ENCODE measurements at regions not wholly inside any gene's neighbourhood (a gene's known extent, or its start where the extent isn't known, plus 50 kb on each side); places are given as distances from the start of the nearest gene placed in this dataset.

GRCh38 chr7:66741-67140 is 125.6 kb upstream of the FAM20C start:
- TF ChIP-seq HDAC2 (IDR thresholded peaks at IDR 0.05; ENCODE audit: borderline replicate concordance in 1 of 2, low read depth in 2 of 2, low read length in 2 of 2) (no peak), CTCF (IDR thresholded peaks at IDR 0.05; ENCODE audit: control extremely low read depth in 1 of 3, insufficient read depth in 1 of 3, low read depth in 1 of 3, low read length in 3 of 3) (no peak), TCF12 (IDR thresholded peaks at IDR 0.05; ENCODE audit: low read depth, low read length) (no peak), EZH2 (IDR thresholded peaks at IDR 0.05; ENCODE audit: low read depth, low read length, severe bottlenecking) (no peak)

Measured in H1 (cell line).